ENCODE measurements at regions not wholly inside any gene's neighbourhood (a gene's known extent, or its start where the extent isn't known, plus 50 kb on each side); places are given as distances from the start of the nearest gene placed in this dataset.
A peak's percentile ranks its signal among the peaks of the same experiment; 100 is the strongest.

DNA sequence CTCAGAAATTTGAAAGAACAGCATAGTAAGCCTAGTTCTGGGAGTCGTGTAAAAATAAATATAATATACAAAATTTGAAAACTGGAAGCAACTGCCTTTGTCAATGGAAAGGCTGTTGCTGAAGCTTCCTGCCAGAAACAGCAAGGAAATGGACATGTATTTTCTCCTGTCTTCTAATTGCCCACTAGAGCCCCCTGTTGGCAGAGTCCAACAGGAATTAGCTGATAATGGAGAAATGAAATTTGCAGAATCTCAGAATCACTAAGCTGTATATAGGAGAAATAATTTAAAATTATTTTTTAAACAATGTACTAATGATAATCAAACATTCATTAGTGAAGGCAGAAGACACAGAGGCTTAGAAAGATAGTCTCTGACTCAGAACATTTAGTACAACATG lies 414.8 kb downstream of the SLC6A15 start:
- intact Hi-C loops (cut with DNase I) = no loop called here
- DNase-seq = peak in 2 of 4 donors; percentile 37 to 59
- no peaks in the 10 kb centered on the region for H3K27me3 ChIP-seq
- TF ChIP-seq POLR2A (IDR thresholded peaks at IDR 0.05) = no peak
- TF ChIP-seq, protein P1, sequence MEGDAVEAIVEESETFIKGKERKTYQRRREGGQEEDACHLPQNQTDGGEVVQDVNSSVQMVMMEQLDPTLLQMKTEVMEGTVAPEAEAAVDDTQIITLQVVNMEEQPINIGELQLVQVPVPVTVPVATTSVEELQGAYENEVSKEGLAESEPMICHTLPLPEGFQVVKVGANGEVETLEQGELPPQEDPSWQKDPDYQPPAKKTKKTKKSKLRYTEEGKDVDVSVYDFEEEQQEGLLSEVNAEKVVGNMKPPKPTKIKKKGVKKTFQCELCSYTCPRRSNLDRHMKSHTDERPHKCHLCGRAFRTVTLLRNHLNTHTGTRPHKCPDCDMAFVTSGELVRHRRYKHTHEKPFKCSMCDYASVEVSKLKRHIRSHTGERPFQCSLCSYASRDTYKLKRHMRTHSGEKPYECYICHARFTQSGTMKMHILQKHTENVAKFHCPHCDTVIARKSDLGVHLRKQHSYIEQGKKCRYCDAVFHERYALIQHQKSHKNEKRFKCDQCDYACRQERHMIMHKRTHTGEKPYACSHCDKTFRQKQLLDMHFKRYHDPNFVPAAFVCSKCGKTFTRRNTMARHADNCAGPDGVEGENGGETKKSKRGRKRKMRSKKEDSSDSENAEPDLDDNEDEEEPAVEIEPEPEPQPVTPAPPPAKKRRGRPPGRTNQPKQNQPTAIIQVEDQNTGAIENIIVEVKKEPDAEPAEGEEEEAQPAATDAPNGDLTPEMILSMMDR (IDR thresholded peaks at IDR 0.05) = peak in 3 of 7 experiments; percentile 20 to 54 (median 48)
- no peak overlapping the region for H3K27ac ChIP-seq
- peak; percentile 60 for ATAC-seq
- H3K4me3 ChIP-seq = no peak overlapping the region
- no peaks in the 10 kb centered on the region for H3K9me3 ChIP-seq
- H3K4me1 ChIP-seq = no peaks in the 10 kb centered on the region
- 32 to 71% methylated on average over 1 of the region's 1 CpG for WGBS, 2 donors
- no peaks in the 10 kb centered on the region for H3K36me3 ChIP-seq (replicated peaks in 1 of 2; ENCODE audit: insufficient read depth in 1 of 2, low read depth in 2 of 2)

DNA sequence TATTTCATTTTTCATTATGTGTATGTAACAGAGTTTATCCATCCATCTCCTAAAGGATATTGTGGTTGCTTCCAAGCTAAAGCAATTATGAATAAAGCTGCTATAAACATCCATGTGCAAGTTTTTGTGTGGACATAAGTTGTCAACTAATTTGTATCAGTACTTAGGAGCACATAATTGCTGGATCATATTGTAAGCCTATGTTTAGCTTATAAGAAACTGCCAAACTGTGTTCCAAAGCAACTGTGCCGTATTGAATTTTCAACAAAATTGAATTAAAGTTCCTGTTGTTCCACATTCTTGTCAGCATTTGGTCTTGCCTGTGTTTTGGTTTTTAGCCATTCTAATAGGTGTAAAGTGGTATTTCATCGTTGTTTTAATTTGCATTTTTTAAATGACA lies 416.9 kb downstream of the SLC6A15 start:
- Histone ChIP-seq H3K4me1 (no peaks in the 10 kb centered on the region), H3K4me3 (no peak overlapping the region), H3K27ac (no peak overlapping the region), H3K27me3 (no peaks in the 10 kb centered on the region), H3K9me3 (no peaks in the 10 kb centered on the region), H3K36me3 (replicated peaks in 1 of 2; ENCODE audit: insufficient read depth in 1 of 2, low read depth in 2 of 2) (no peaks in the 10 kb centered on the region)
- ATAC-seq = no peak
- intact Hi-C loops (cut with DNase I) = no loop called here
- TF ChIP-seq, protein P1 (IDR thresholded peaks at IDR 0.05) = no peak
- no peak for TF ChIP-seq POLR2A (IDR thresholded peaks at IDR 0.05)
- DNase-seq = no peak
- 84 to 96% methylated on average over 2 of the region's 2 CpGs for WGBS, 2 donors

DNA sequence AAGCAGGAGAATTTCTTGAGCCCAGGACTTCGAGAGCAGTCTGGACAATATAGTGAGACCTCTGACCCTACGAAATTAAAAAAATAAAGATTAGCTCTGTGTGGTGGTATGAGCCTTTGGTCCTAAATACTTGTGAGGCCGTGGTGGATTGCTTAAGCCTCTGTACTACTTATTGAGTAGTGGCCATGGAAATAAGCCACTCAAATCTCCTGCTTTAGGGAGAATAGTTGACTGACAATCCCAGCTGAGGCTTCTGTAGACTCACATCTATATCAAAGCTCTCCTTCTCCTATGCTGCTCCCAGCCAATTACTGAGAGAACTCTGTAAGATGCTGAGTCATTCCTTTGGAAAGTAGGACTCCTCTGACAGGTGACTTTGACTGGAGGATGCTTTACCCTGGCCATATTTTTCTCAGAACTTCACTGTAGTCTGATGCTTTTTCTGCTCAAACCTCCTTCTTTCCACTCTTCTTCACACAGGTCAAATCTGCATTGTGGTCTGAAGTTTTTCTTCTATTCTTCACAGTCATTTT lies 420.2 kb downstream of the SLC6A15 start:
- Histone ChIP-seq H3K27me3 (no peaks in the 10 kb centered on the region), H3K4me1 (peaks cover 3% of the 10 kb centered on the region), H3K27ac (no peak overlapping the region), H3K36me3 (replicated peaks in 1 of 2; ENCODE audit: insufficient read depth in 1 of 2, low read depth in 2 of 2) (no peaks in the 10 kb centered on the region), H3K4me3 (no peak overlapping the region), H3K9me3 (no peaks in the 10 kb centered on the region)
- DNase-seq = no peak
- intact Hi-C loops (cut with DNase I) = no loop called here
- ATAC-seq = peak; percentile 40
- WGBS, 2 donors = 73 to 86% methylated on average over 3 of the region's 3 CpGs
- TF ChIP-seq, protein P1 (IDR thresholded peaks at IDR 0.05) = no peak

DNA sequence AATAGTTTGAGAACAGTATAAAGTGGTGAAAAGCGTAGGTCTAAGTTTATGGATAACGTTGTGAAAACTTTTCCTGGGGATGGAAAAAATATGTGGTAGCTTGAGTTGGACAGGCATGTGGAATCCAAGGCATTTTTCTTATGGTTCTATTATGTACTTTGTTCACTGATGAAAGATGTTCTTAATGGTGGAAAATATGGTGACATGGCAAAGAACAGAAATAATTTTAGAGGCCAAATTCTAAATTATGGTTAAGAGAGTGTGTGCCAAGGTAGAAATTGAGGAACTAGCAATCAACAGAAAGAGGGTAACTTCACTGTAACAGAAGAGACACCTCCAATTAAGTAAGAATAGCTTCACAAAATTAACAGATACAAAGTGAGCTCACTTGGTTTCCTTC lies 427.8 kb downstream of the SLC6A15 start:
- H3K27ac ChIP-seq = no peak overlapping the region
- intact Hi-C loops (cut with DNase I) = no loop called here
- no peak for DNase-seq
- H3K4me1 ChIP-seq = peaks cover 3% of the 10 kb centered on the region
- H3K9me3 ChIP-seq = no peaks in the 10 kb centered on the region
- no peak for TF ChIP-seq POLR2A (IDR thresholded peaks at IDR 0.05)
- TF ChIP-seq, protein P1 (IDR thresholded peaks at IDR 0.05) = no peak
- H3K4me3 ChIP-seq = no peak overlapping the region
- H3K36me3 ChIP-seq (replicated peaks in 1 of 2; ENCODE audit: insufficient read depth in 1 of 2, low read depth in 2 of 2) = no peaks in the 10 kb centered on the region
- 76 to 77% methylated on average over 2 of the region's 2 CpGs for WGBS, 2 donors
- no peaks in the 10 kb centered on the region for H3K27me3 ChIP-seq
- no peak for ATAC-seq

DNA sequence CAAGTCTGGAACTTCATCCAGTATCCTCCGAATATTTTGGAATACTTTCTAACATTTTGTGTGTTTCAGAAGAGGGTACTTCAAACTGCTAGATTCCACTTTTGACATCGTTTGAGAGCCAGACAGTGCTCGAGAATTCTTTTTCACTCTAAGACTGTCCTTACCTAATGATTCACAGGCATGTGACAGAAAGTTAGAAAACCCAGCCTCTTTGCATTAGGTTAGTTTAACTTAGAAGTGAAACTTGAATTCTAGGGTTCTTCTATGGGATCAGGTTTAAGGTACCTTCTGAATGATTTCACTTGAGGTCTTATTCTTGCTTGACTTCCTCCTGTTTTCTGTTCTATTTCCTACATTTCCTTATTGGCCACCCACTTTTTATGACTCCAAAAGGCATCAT lies 431.8 kb downstream of the SLC6A15 start:
- no peak for DNase-seq
- no peak for ATAC-seq
- 65 to 85% methylated on average over 3 of the region's 3 CpGs for WGBS, 2 donors
- Histone ChIP-seq H3K4me1 (no peaks in the 10 kb centered on the region), H3K36me3 (replicated peaks in 1 of 2; ENCODE audit: insufficient read depth in 1 of 2, low read depth in 2 of 2) (no peaks in the 10 kb centered on the region), H3K27me3 (no peaks in the 10 kb centered on the region), H3K4me3 (no peak overlapping the region), H3K27ac (no peak overlapping the region), H3K9me3 (no peaks in the 10 kb centered on the region)
- intact Hi-C loops (cut with DNase I) = no loop called here
- no peak for TF ChIP-seq POLR2A (IDR thresholded peaks at IDR 0.05)
- TF ChIP-seq, protein P1 (IDR thresholded peaks at IDR 0.05) = no peak
